ENCODE measurements at regions not wholly inside any gene's neighbourhood (a gene's known extent, or its start where the extent isn't known, plus 50 kb on each side); places are given as distances from the start of the nearest gene placed in this dataset.

DNA sequence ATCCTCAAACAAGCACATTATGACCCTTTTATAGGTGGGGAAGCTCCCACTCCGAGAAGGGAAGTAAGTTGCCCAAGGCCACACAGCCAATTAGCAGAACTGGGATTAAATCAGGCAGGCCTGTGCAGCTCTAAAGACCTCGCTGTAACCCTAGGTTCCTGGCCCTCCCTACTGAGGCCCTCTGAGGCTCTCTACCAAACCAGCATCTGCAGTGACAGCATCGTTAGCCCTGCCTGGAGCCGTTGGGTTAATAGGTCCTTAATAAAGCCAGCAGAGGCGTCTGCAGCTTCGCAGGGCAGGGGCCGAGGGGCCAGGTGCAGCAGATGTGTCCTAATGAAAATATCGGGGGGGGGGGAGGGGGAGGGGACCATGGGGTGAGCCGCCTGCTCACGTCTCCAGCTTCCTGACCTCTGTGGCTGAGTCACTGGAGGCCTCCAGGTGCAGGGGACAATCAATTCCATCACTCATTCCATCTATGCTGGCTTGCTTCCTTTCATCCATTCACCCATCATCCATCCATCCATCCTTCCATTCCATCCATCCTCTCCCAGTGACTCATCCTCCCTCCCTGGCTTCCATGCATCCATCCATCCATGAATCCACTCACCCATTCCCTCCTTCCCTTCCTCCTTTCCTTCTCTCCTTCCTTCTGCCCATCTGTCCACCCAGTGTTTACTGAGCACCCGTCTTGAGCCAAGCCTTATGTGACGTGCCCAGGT, 203.9 kb downstream of the C9orf50 start:
- no peak for TF ChIP-seq SIRT6 (IDR thresholded peaks at IDR 0.05; ENCODE audit: low read length)
- TF ChIP-seq EP300 (IDR thresholded peaks at IDR 0.05; ENCODE audit: borderline replicate concordance in 1 of 2, low read depth in 2 of 2, low read length in 2 of 2) = no peak
- TF ChIP-seq PHF8 (conservative IDR thresholded peaks at IDR 0.05; ENCODE audit: low read depth, low read length) = no peak
- no peak for TF ChIP-seq POLR2A (IDR thresholded peaks at IDR 0.05; ENCODE audit: control extremely low read depth in 1 of 2, low read depth in 2 of 2, low read length in 2 of 2)
- TF ChIP-seq, protein P1, sequence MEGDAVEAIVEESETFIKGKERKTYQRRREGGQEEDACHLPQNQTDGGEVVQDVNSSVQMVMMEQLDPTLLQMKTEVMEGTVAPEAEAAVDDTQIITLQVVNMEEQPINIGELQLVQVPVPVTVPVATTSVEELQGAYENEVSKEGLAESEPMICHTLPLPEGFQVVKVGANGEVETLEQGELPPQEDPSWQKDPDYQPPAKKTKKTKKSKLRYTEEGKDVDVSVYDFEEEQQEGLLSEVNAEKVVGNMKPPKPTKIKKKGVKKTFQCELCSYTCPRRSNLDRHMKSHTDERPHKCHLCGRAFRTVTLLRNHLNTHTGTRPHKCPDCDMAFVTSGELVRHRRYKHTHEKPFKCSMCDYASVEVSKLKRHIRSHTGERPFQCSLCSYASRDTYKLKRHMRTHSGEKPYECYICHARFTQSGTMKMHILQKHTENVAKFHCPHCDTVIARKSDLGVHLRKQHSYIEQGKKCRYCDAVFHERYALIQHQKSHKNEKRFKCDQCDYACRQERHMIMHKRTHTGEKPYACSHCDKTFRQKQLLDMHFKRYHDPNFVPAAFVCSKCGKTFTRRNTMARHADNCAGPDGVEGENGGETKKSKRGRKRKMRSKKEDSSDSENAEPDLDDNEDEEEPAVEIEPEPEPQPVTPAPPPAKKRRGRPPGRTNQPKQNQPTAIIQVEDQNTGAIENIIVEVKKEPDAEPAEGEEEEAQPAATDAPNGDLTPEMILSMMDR (IDR thresholded peaks at IDR 0.05; ENCODE audit: control extremely low read depth in 1 of 3, insufficient read depth in 1 of 3, low read depth in 1 of 3, low read length in 3 of 3) = no peak
